ENCODE measurements at regions not wholly inside any gene's neighbourhood (a gene's known extent, or its start where the extent isn't known, plus 50 kb on each side); places are given as distances from the start of the nearest gene placed in this dataset.

- TF ChIP-seq CTCF (IDR thresholded peaks at IDR 0.05): no peak
- no peak for TF ChIP-seq POLR2AphosphoS5 (IDR thresholded peaks at IDR 0.05)
These were observed 96.7 kb upstream of the NKX1-1 start for GRCh38 chr4:1502976-1503375.
